Liver (tissue), 8 donors: ENCODE measurements at regions not wholly inside any gene's neighbourhood (a gene's known extent, or its start where the extent isn't known, plus 50 kb on each side); places are given as distances from the start of the nearest gene placed in this dataset.

Experiments
- DNase-seq: peaks from one replicate; pipeline ENCODE4 v3.0.0-alpha.2; 2017; ENCODE audit warnings: low spot score
- H3K27ac ChIP-seq, 2 donors: one replicate each; pipeline ENCODE4 v1.7.0; 2013; ENCODE audit warnings: inconsistent platforms in 2 of 2, low read length in 2 of 2, control low read depth in 1 of 2, low read depth in 1 of 2, mild to moderate bottlenecking in 1 of 2
- H3K27me3 ChIP-seq, 4 donors: one replicate each; pipeline versions ENCODE4 v1.6.1 to v1.7.0; 2013; ENCODE audit warnings: low read length in 3 of 4, inconsistent platforms in 1 of 4, mild to moderate bottlenecking in 1 of 4, moderate library complexity in 1 of 4; ENCODE audit not compliant: control insufficient read depth in 4 of 4, insufficient read depth in 4 of 4
- H3K36me3 ChIP-seq, 4 donors: one replicate each; pipeline versions ENCODE4 v1.6.1 to v1.7.0; 2013; ENCODE audit warnings: low read length in 3 of 4, mild to moderate bottlenecking in 3 of 4, low read depth in 1 of 4, moderate library complexity in 1 of 4; ENCODE audit not compliant: control insufficient read depth in 4 of 4, insufficient read depth in 3 of 4
- H3K4me1 ChIP-seq, 4 donors: one replicate each; pipeline versions ENCODE4 v1.6.1 to v1.7.0; 2013; ENCODE audit warnings: low read length in 3 of 4, mild to moderate bottlenecking in 3 of 4, moderate library complexity in 1 of 4; ENCODE audit not compliant: control insufficient read depth in 4 of 4, insufficient read depth in 4 of 4
- H3K4me3 ChIP-seq, 3 donors: one replicate each; pipeline versions ENCODE4 v1.6.1 to v1.7.0; 2013; ENCODE audit warnings: low read length in 3 of 3, control low read depth in 1 of 3, low read depth in 1 of 3, mild to moderate bottlenecking in 1 of 3
- H3K9ac ChIP-seq, 2 donors: one replicate each; pipeline ENCODE4 v1.7.0; 2013; ENCODE audit warnings: low read length in 2 of 2, mild to moderate bottlenecking in 2 of 2, moderate library complexity in 2 of 2, control low read depth in 1 of 2, low read depth in 1 of 2
- H3K9me3 ChIP-seq, 4 donors: one replicate each; pipeline versions ENCODE4 v1.6.1 to v1.7.0; 2013; ENCODE audit warnings: low read length in 3 of 4; ENCODE audit not compliant: control insufficient read depth in 4 of 4
- CTCF ChIP-seq: fragments of 150-350 bp; IDR thresholded peaks from 2 replicates; pipeline ENCODE4 v1.5.1; 2017; ENCODE audit warnings: improper control_type of control experiment, low read depth, low read length; ENCODE audit not compliant: missing input control
- FOXA1 ChIP-seq: IDR thresholded peaks from 2 replicates; pipeline ENCODE4 v1.6.1; 2016; ENCODE audit warnings: antibody characterized with exemption
- FOXA2 ChIP-seq: IDR thresholded peaks from 2 replicates; pipeline ENCODE4 v1.6.1; 2016; ENCODE audit warnings: antibody characterized with exemption
- HNF4A ChIP-seq, 2 donors: conservative IDR thresholded peaks; 2 replicates each; pipeline ENCODE4 v1.6.1; 2016; ENCODE audit warnings: antibody characterized with exemption in 2 of 2, mild to moderate bottlenecking in 2 of 2
- HNF4G ChIP-seq: IDR thresholded peaks from 2 replicates; pipeline ENCODE4 v1.6.1; 2016; ENCODE audit warnings: antibody characterized with exemption
- JUND ChIP-seq, 2 donors: IDR thresholded peaks; 2 replicates each; pipeline ENCODE4 v1.6.1; 2016; ENCODE audit warnings: antibody characterized with exemption in 2 of 2
- MAX ChIP-seq: IDR thresholded peaks from 2 replicates; pipeline ENCODE4 v1.6.1; 2016; ENCODE audit warnings: antibody characterized with exemption
- REST ChIP-seq: IDR thresholded peaks from 2 replicates; pipeline ENCODE4 v1.6.1; 2016; ENCODE audit warnings: antibody characterized with exemption, mild to moderate bottlenecking
- TAF1 ChIP-seq: conservative IDR thresholded peaks from 2 replicates; pipeline ENCODE4 v1.6.1; 2016; ENCODE audit warnings: antibody characterized with exemption, mild to moderate bottlenecking
- YY1 ChIP-seq: IDR thresholded peaks from 2 replicates; pipeline ENCODE4 v1.6.1; 2016; ENCODE audit warnings: antibody characterized with exemption, mild to moderate bottlenecking
- ZBTB33 ChIP-seq: IDR thresholded peaks from 2 replicates; pipeline ENCODE4 v1.6.1; 2016; ENCODE audit warnings: antibody characterized with exemption
- WGBS: extraction: QIAGEN DNeasy Blood & Tissue Kit; methylation state at CpG from one replicate; pipeline ENCODE4 v1.1.7; 2013; 5-methylcytosine and 5-hydroxymethylcytosine counted together
- donor health status: healthy.
- donor health status: healthy.
- donor health status: healthy.
- donor health status: healthy.
- donor health status: healthy.

- Histone ChIP-seq H3K9me3 (peaks cover 0 to 5% (median 0%) of the 10 kb centered on the region in 4 donors), H3K27me3 (no peaks in the 10 kb centered on the region), H3K36me3 (no peaks in the 10 kb centered on the region), H3K9ac (no peak overlapping the region), H3K4me1 (no peaks in the 10 kb centered on the region), H3K27ac (no peak overlapping the region), H3K4me3 (no peak overlapping the region)
- TF ChIP-seq MAX (no peak), JUND (IDR thresholded peaks at IDR 0.05) (no peak), HNF4A (conservative IDR thresholded peaks at IDR 0.05) (no peak), FOXA2 (no peak), CTCF (no peak), YY1 (no peak), FOXA1 (no peak), HNF4G (no peak)
- no peak for DNase-seq
- 72% methylated on average over 3 of the region's 3 CpGs for WGBS
Measured at GRCh38 chr2:80737047-80737446, 432.5 kb upstream of the LRRTM1 start.

GRCh38 chr2:80725001-80725400 is 420.4 kb upstream of the LRRTM1 start:
- Histone ChIP-seq H3K9ac (no peak overlapping the region), H3K9me3 (no peaks in the 10 kb centered on the region), H3K27ac (no peak overlapping the region), H3K4me1 (no peaks in the 10 kb centered on the region), H3K36me3 (no peaks in the 10 kb centered on the region), H3K4me3 (no peak overlapping the region), H3K27me3 (no peaks in the 10 kb centered on the region)
- 44% methylated on average over 1 of the region's 1 CpG for WGBS
- no peak for DNase-seq
- TF ChIP-seq REST = no peak
- no peak for TF ChIP-seq ZBTB33
- TF ChIP-seq TAF1 = no peak
- no peak for TF ChIP-seq CTCF
- no peak for TF ChIP-seq YY1
